ENCODE measurements at regions not wholly inside any gene's neighbourhood (a gene's known extent, or its start where the extent isn't known, plus 50 kb on each side); places are given as distances from the start of the nearest gene placed in this dataset.
A peak's percentile ranks its signal among the peaks of the same experiment; 100 is the strongest.

DNA sequence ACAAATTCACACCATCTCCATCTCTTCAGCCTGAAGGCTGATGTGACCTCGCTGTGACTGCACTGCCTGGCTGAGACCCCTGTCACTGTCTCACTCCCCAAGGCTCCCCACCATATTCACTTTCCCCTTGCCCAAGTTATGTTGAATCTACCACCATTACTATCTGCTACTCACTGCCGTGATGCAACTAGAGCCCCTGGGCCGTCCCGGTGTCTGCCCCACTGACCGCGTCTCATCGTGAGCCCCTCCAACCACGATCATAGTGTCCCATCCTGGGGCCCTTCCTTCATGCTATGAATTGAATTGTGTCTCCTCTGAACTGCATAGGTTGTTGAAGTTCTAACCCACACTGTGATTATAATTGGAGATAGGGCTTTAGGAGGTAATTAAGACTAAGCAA is 71.9 kb upstream of the CHST15 start:
- Histone ChIP-seq H3K4me1 (peaks cover 0 to 13% of the 10 kb centered on the region in 2 donors), H3K9me3 (no peaks in the 10 kb centered on the region), H3K4me3 (no peak overlapping the region), H3K27me3 (no peaks in the 10 kb centered on the region), H3K27ac (no peak overlapping the region), H3K36me3 (no peaks in the 10 kb centered on the region)
- no peak for DNase-seq (ENCODE audit: low spot score in 2 of 2)
- intact Hi-C loops (cut with DNase I): no loop called here
- TF ChIP-seq, protein P1, sequence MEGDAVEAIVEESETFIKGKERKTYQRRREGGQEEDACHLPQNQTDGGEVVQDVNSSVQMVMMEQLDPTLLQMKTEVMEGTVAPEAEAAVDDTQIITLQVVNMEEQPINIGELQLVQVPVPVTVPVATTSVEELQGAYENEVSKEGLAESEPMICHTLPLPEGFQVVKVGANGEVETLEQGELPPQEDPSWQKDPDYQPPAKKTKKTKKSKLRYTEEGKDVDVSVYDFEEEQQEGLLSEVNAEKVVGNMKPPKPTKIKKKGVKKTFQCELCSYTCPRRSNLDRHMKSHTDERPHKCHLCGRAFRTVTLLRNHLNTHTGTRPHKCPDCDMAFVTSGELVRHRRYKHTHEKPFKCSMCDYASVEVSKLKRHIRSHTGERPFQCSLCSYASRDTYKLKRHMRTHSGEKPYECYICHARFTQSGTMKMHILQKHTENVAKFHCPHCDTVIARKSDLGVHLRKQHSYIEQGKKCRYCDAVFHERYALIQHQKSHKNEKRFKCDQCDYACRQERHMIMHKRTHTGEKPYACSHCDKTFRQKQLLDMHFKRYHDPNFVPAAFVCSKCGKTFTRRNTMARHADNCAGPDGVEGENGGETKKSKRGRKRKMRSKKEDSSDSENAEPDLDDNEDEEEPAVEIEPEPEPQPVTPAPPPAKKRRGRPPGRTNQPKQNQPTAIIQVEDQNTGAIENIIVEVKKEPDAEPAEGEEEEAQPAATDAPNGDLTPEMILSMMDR (IDR thresholded peaks at IDR 0.05): no peak

DNA sequence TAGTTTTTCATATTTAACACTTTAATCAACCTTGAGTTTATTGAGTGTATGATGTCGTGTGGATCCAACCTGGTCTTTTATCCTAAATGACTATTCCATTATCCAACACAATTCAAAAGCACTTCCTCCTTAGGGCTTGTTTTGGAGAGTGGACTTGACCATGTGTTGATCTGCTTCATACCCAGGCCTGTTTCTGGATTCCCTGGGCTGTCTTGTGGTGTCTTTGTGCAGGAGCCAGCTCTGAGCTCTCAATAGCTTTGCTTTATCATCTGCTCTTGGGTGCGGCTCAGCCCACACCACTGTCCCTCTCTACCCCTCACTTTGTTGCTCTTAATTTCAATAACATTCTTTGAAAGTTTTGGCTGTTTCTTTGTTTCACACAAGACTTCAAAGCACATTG is 70.9 kb upstream of the CHST15 start:
- Histone ChIP-seq H3K4me1 (peaks cover 0 to 13% of the 10 kb centered on the region in 2 donors), H3K9me3 (no peaks in the 10 kb centered on the region), H3K4me3 (no peak overlapping the region), H3K27me3 (no peaks in the 10 kb centered on the region), H3K36me3 (no peaks in the 10 kb centered on the region), H3K27ac (peak overlapping the region in 1 of 2 donors; percentile 66)
- intact Hi-C loops (cut with DNase I): no loop called here
- TF ChIP-seq, protein P1 (IDR thresholded peaks at IDR 0.05): no peak
- DNase-seq (ENCODE audit: low spot score in 2 of 2): no peak

DNA sequence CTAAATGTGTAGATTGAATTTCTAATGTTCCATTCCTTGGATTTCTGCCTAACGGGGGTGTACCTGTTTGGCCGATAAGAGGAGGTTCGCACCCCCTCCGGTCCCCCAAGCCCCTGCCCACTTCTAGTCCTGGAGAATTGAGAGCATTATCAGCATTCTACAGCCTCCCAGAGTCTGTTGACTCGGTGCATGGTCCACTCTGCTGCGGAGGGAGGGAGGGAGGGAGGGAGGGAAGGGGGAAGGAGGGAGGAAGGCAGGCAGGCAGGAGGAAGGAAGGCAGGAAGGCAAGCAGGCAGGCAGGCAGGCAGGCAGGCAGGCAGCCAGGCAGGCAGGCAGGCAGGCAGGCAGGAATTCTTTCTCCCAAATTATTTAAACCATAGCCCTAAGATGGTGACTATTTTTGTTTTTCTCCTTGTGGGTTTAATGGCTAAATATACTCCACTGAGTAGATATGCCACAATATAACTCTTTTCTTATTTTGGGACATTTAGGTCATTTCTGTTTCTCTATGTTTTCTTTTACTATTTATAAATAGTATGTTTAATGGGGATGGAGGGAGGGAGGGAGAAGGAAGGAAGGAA is 69.5 kb upstream of the CHST15 start:
- Histone ChIP-seq H3K9me3 (no peaks in the 10 kb centered on the region), H3K4me3 (no peak overlapping the region), H3K4me1 (peaks cover 0 to 13% of the 10 kb centered on the region in 2 donors), H3K36me3 (no peaks in the 10 kb centered on the region), H3K27ac (peak overlapping the region; percentile 61 to 66), H3K27me3 (no peaks in the 10 kb centered on the region)
- DNase-seq (ENCODE audit: low spot score in 2 of 2): no peak
- intact Hi-C loops (cut with DNase I): no loop called here
- TF ChIP-seq, protein P1 (IDR thresholded peaks at IDR 0.05): no peak

DNA sequence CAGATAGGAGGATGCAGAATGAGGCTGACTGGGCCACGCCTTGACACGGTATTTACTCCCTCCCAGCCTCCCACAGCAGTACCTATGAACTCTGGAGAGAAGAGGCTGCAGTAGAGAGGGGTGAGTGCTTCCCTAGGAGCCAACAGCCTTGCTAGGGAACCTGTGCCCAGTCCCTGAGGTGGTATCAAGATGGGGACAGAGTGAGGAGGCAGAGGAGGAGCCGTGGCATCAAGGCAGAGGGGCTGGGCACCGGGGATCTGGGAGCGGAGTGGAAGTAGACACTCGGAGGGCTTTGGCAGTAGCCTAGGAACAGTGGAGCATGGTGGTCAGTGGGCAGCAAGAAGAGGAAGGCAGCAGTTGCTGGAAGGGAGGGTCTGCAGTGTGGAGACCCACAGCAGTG is 68.7 kb upstream of the CHST15 start:
- Histone ChIP-seq H3K4me3 (no peak overlapping the region), H3K9me3 (no peaks in the 10 kb centered on the region), H3K27ac (peak overlapping the region; percentile 61 to 66), H3K4me1 (peaks cover 0 to 19% of the 10 kb centered on the region in 2 donors), H3K27me3 (no peaks in the 10 kb centered on the region), H3K36me3 (no peaks in the 10 kb centered on the region)
- TF ChIP-seq, protein P1 (IDR thresholded peaks at IDR 0.05): no peak
- intact Hi-C loops (cut with DNase I): no loop called here
- DNase-seq (ENCODE audit: low spot score in 2 of 2): no peak

DNA sequence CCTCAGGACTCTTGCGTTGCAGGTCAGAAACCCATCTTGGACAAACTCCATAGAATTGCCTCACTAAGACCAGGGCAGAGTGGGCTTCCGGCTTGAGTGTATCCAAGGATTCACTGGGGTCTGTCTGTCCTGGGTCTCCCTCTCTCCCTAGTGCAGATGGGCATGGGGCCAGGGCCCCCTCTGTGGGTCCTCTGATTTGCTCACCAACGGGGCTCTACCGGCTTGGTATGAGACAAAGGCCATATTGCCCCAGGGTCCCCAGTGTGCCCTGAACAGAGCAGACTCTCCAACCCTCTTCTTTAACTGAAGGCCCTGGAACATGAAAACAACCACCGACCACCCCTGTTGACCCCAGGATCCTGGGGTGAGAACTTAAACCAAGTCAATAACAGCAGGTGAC is 68.2 kb upstream of the CHST15 start:
- Histone ChIP-seq H3K4me1 (peaks cover 5 to 25% of the 10 kb centered on the region in 2 donors), H3K27me3 (no peaks in the 10 kb centered on the region), H3K4me3 (no peak overlapping the region), H3K36me3 (no peaks in the 10 kb centered on the region), H3K9me3 (no peaks in the 10 kb centered on the region), H3K27ac (peak overlapping the region; percentile 61 to 66)
- TF ChIP-seq, protein P1 (IDR thresholded peaks at IDR 0.05): no peak
- intact Hi-C loops (cut with DNase I): no loop called here
- no peak for DNase-seq (ENCODE audit: low spot score in 2 of 2)

All from ascending aorta (tissue), 2 donors.